HFFc6 (cell line): ENCODE measurements at regions not wholly inside any gene's neighbourhood (a gene's known extent, or its start where the extent isn't known, plus 50 kb on each side); places are given as distances from the start of the nearest gene placed in this dataset.
"Not testable (repeated sequence)": the region's sequence is repeated elsewhere in the genome, so short reads cannot be mapped to it uniquely, and the experiment has no call there.

Experiments
- DNase-seq: peaks from one replicate; pipeline ENCODE4 v3.0.0-alpha.2; 2018
- H3K27ac Mint-ChIP-seq: 2 replicates; pipeline ENCODE4 v1.8.0; 2020; ENCODE audit warnings: mild to moderate bottlenecking, mixed read lengths
- H3K27me3 Mint-ChIP-seq: 2 replicates; pipeline ENCODE4 v1.8.0; 2021; ENCODE audit warnings: mild to moderate bottlenecking, moderate library complexity, mixed read lengths; ENCODE audit not compliant: insufficient read depth
- H3K36me3 Mint-ChIP-seq: 2 replicates; pipeline ENCODE4 v1.8.0; 2021; ENCODE audit warnings: low read depth, mixed read lengths
- H3K4me1 Mint-ChIP-seq: 2 replicates; pipeline ENCODE4 v1.8.0; 2020; ENCODE audit warnings: low read depth, mixed read lengths
- H3K4me3 Mint-ChIP-seq: 2 replicates; pipeline ENCODE4 v1.8.0; 2020; ENCODE audit warnings: mild to moderate bottlenecking, moderate library complexity, mixed read lengths
- H3K9me3 Mint-ChIP-seq: 2 replicates; pipeline ENCODE4 v1.8.0; 2020; ENCODE audit warnings: mild to moderate bottlenecking, mixed read lengths
- TF ChIP-seq, protein P1 (sequence below): fragments of 200-600 bp; sonication (generic); IDR thresholded peaks from 2 replicates; pipeline ENCODE4 v1.5.0; 2021; ENCODE audit warnings: antibody characterized with exemption, mild to moderate bottlenecking

DNA sequence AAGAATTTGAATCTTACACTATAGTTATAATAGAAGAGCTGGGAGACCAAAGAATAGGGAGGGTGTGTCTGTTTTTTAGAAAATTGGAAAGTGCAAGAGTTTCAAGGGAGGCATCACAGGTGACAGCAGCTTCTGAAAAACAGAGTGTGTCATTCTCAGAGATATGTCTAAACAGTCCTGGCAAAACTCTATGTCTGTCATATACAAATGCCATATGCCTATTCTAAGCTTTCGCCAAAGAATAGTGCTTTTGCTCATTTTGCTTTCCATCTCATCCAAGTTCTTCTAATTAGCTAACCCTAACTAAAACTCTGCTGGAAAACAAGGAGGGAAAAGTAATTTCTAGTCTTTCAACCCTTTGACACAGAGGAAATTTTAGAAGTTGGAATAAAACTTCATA lies 388.0 kb upstream of the TYRP1 start:
- H3K36me3 Mint-ChIP-seq, result 0 out of 2 replicates have a peak, but pooled peaks cover 4% of the 10 kb centered on the region
- H3K9me3 Mint-ChIP-seq, result peaks cover 36% of the 10 kb centered on the region
- no peak overlapping the region for H3K27ac Mint-ChIP-seq
- TF ChIP-seq, protein P1, sequence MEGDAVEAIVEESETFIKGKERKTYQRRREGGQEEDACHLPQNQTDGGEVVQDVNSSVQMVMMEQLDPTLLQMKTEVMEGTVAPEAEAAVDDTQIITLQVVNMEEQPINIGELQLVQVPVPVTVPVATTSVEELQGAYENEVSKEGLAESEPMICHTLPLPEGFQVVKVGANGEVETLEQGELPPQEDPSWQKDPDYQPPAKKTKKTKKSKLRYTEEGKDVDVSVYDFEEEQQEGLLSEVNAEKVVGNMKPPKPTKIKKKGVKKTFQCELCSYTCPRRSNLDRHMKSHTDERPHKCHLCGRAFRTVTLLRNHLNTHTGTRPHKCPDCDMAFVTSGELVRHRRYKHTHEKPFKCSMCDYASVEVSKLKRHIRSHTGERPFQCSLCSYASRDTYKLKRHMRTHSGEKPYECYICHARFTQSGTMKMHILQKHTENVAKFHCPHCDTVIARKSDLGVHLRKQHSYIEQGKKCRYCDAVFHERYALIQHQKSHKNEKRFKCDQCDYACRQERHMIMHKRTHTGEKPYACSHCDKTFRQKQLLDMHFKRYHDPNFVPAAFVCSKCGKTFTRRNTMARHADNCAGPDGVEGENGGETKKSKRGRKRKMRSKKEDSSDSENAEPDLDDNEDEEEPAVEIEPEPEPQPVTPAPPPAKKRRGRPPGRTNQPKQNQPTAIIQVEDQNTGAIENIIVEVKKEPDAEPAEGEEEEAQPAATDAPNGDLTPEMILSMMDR, result no peak
- DNase-seq, result no peak
- H3K27me3 Mint-ChIP-seq, result no peaks in the 10 kb centered on the region
- no peak overlapping the region for H3K4me3 Mint-ChIP-seq
- H3K4me1 Mint-ChIP-seq, result no peaks in the 10 kb centered on the region

DNA sequence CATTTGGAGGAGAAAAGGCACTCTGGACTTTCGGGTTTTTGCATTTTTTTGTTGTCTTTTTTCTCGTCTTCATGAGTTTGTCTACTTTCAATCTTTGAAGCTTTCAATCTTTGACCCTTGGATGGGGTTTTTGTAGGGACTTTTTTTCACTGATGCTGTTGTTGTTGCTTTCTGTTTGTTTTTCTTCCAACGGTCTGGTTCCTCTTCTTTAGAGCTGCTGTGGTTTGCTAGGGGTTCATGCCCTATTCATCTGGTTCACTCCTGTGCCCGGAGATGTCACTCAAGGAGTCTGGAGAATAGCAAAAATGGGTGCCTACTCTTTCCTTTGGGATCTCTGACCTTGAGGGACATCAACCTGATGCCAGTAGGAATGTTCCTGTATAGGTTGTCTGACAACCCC lies 378.6 kb upstream of the TYRP1 start:
- TF ChIP-seq, protein P1, result no peak
- peaks cover 45% of the 10 kb centered on the region for H3K9me3 Mint-ChIP-seq
- no peaks in the 10 kb centered on the region; the same call in 1 of the 2 replicates for H3K27me3 Mint-ChIP-seq
- H3K4me3 Mint-ChIP-seq, result no peak overlapping the region
- H3K36me3 Mint-ChIP-seq, result no peaks in the 10 kb centered on the region
- no peaks in the 10 kb centered on the region for H3K4me1 Mint-ChIP-seq
- DNase-seq, result no peak
- H3K27ac Mint-ChIP-seq, result no peak overlapping the region

DNA sequence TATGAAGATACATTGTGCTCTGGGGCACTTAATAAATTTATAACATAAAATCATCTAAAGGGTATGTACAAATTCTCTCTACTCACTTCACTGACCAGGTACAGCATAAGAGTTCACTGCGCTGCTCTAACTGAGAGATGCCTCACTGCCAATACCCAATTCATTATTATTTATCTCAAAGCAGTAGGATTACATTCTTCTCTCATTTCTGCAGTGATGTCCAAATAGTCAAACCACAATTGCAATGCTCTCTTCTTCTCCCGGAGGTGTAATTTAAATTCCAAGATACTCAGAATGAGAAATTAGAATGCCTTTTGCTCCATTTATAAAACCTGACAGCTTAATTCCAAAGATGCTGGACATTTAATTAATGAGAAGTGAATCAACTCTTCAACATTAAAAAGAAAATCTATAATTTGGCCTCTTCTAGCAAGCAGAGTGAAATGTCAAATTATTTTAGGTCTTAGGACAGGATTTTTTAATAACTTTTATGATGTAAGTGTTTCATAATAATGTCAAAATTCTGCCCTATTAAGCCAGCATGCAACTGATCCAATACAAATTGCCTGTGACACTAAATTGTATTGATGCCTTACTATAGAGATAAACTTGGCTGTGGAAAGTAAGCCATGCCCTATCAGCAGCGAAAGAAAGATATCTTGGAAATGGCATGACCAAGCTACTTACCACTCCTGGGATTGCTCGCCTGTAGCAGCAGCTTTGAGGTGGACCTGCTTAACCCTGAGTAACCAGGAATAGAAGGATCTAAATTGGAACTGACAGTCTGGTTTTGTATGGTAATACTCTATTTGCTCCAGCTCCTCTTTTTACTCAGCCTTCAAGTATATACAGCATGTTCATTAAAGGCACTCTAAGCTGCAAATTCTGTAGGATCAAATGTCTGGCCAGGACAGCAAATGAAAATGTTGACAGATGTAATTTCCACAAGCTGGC lies 374.2 kb upstream of the TYRP1 start:
- no peaks in the 10 kb centered on the region; the same call in 1 of the 2 replicates for H3K27me3 Mint-ChIP-seq
- DNase-seq, result no peak
- H3K27ac Mint-ChIP-seq, result no peak overlapping the region
- TF ChIP-seq, protein P1, result no peak
- H3K4me3 Mint-ChIP-seq, result no peak overlapping the region
- no peaks in the 10 kb centered on the region for H3K36me3 Mint-ChIP-seq
- H3K9me3 Mint-ChIP-seq, result peaks cover 13% of the 10 kb centered on the region
- H3K4me1 Mint-ChIP-seq, result no peaks in the 10 kb centered on the region

DNA sequence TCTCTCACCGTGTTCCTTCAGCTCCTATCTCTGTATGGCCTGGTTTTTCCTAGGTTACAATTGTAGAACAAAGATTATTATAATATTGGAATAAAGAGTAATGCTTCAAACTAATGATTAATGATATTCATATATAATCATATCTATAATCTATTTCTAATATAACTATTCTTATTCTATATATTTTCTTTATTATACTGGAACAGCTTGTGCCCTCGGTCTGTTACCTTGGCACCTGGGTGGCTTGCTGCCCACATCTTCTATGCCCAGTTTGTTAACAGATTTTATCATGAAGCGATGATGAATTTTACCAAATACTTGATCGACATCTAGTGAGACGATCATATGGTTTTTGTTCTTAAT lies 363.6 kb upstream of the TYRP1 start:
- Mint-ChIP-seq H3K27me3 (no peaks in the 10 kb centered on the region), H3K4me1 (no peaks in the 10 kb centered on the region)
- TF ChIP-seq, protein P1, result 0 out of 2 replicates have a peak, but pooled peaks have one; percentile 3

DNA sequence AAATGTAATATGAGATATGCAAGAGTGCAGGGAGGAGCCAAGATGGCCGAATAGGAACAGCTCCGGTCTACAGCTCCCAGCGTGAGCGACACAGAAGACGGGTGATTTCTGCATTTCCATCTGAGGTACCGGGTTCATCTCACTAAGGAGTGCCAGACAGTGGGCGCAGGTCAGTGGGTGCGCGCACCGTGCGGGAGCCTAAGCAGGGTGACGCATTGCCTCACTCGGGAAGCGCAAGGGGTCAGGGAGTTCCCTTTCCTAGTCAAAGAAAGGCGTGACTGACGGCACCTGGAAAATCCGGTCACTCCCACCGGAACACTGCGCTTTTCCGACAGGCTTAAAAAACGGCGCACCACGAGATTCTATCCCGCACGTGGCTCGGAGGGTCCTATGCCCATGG lies 359.2 kb upstream of the TYRP1 start:
- H3K4me1 Mint-ChIP-seq, DNase-seq, H3K27ac Mint-ChIP-seq, H3K27me3 Mint-ChIP-seq, H3K9me3 Mint-ChIP-seq, H3K4me3 Mint-ChIP-seq, H3K36me3 Mint-ChIP-seq: not testable (repeated sequence)

More for the DNA sequence above, 363.6 kb upstream of the TYRP1 start:
- Mint-ChIP-seq H3K4me3 (no peak overlapping the region), H3K36me3 (no peaks in the 10 kb centered on the region), H3K9me3 (peaks cover 11% of the 10 kb centered on the region; the same call in 1 of the 2 replicates), H3K27ac (no peak overlapping the region)
- no peak for DNase-seq

DNA sequence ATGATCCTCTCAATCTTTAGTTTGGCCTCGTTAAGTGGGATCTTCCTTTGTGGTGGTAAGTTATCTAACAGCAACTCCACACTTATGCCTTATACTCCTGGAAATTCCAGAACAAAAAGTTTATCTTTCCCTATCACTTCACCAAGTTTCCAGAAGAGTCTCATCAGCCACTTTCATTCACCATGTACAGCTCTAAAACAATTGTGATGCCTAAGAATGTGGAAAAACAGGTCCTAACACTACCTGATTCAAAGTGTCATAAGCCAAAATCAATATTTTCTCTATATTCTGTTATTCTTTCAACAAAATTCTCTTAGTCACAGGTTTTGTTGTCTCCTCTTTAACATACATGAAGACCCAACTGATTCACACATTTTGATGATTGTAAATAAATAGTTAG lies 342.4 kb upstream of the TYRP1 start:
- Mint-ChIP-seq H3K9me3 (peaks cover 40% of the 10 kb centered on the region), H3K36me3 (no peaks in the 10 kb centered on the region), H3K4me1 (no peaks in the 10 kb centered on the region), H3K27ac (no peak overlapping the region), H3K27me3 (peaks cover 2% of the 10 kb centered on the region; the same call in 1 of the 2 replicates), H3K4me3 (no peak overlapping the region)
- DNase-seq, result no peak
- TF ChIP-seq, protein P1, result no peak
